Type B pancreatic cell (in vitro differentiated cells): ENCODE measurements at regions not wholly inside any gene's neighbourhood (a gene's known extent, or its start where the extent isn't known, plus 50 kb on each side); places are given as distances from the start of the nearest gene placed in this dataset.

Experiments used
- DNase-seq: peaks from one replicate; pipeline ENCODE4 v3.0.0; 2021; ENCODE audit warnings: mixed read lengths; ENCODE audit not compliant: unreplicated experiment; ENCODE audit errors: extremely low spot score
- H3K27ac Mint-ChIP-seq: 2 replicates; pipeline ENCODE4 v1.8.0; 2021; ENCODE audit warnings: mild to moderate bottlenecking, mixed read lengths
- H3K27me3 Mint-ChIP-seq: 2 replicates; pipeline ENCODE4 v1.8.0; 2021; ENCODE audit warnings: mixed read lengths
- H3K36me3 Mint-ChIP-seq: 2 replicates; pipeline ENCODE4 v1.8.0; 2021; ENCODE audit warnings: mixed read lengths
- H3K4me1 Mint-ChIP-seq: one replicate; pipeline ENCODE4 v1.8.0; 2021; ENCODE audit warnings: mixed read lengths; ENCODE audit not compliant: unreplicated experiment
- H3K4me3 Mint-ChIP-seq: 2 replicates; pipeline ENCODE4 v1.8.0; 2021; ENCODE audit warnings: mild to moderate bottlenecking, mixed read lengths
- H3K9me3 Mint-ChIP-seq: 2 replicates; pipeline ENCODE4 v1.8.0; 2021; ENCODE audit warnings: mixed read lengths
- TF ChIP-seq, protein P1 (sequence below): fragments of 200-600 bp; sonication (generic); conservative IDR thresholded peaks from 2 replicates; pipeline ENCODE4 v1.5.0; 2021; ENCODE audit warnings: antibody characterized with exemption, mild to moderate bottlenecking

DNA sequence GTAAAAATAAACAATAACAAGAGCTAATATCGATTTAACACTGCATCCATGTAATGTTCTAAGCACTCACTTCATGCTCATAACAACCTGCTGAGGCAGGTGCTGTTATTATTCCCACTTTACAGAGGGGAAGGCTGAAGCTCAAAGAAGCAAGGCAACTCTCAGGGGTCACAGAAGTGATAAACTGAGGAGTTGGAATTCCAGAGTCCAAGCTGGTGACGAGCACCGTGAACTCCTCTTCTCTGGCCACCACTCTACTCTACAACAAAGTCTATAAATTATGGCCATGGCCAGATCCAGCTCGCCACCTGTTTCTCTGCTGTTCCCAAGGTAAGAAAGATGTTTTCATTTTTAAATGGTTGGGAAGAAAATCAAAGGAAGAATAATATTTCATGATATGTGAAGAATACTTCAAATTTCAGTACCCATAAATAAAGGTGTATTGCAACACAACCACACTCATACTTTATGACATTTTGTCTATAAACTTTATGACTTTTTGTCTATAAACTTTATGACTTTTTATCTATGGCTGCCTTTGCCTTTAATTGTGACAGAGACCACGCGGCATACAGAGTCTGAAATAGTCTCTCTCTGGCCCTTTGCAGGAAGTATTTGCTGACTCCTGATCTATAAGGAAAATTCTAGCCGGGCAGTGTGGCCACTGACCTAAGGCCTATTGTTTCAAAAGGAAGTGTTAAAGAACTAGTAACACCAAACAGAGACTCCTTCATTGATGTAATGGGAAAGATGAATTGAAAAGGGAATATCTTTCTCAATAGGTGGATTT is 113.2 kb upstream of the KCNG1 start:
- Mint-ChIP-seq H3K27ac (peak overlapping the region; percentile 43), H3K36me3 (peaks cover 10% of the 10 kb centered on the region), H3K9me3 (peaks cover 10% of the 10 kb centered on the region), H3K4me3 (no peak overlapping the region), H3K4me1 (peaks cover 37% of the 10 kb centered on the region), H3K27me3 (no peaks in the 10 kb centered on the region)
- TF ChIP-seq, protein P1, sequence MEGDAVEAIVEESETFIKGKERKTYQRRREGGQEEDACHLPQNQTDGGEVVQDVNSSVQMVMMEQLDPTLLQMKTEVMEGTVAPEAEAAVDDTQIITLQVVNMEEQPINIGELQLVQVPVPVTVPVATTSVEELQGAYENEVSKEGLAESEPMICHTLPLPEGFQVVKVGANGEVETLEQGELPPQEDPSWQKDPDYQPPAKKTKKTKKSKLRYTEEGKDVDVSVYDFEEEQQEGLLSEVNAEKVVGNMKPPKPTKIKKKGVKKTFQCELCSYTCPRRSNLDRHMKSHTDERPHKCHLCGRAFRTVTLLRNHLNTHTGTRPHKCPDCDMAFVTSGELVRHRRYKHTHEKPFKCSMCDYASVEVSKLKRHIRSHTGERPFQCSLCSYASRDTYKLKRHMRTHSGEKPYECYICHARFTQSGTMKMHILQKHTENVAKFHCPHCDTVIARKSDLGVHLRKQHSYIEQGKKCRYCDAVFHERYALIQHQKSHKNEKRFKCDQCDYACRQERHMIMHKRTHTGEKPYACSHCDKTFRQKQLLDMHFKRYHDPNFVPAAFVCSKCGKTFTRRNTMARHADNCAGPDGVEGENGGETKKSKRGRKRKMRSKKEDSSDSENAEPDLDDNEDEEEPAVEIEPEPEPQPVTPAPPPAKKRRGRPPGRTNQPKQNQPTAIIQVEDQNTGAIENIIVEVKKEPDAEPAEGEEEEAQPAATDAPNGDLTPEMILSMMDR: no peak
- DNase-seq: no peak

DNA sequence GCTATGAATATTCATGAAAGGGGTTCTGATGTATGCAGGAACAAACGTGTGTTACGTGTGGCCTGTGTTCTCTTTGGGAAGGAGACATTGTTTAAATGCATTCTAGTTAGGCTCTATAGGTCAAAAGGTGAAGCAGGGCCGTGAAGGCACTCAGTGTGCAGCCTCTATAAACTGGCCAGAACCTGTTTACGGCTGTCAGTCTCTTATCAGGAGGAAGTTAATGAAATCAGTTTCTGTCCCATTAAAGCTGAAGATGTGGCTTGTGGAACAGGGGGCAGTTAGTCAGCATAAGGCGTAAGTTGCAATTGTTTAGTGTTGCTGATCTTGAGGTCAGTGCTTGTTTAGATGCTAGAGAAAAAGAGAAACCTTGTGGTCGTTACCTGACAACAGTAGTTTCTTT is 111.5 kb upstream of the KCNG1 start:
- peaks cover 10% of the 10 kb centered on the region for H3K9me3 Mint-ChIP-seq
- H3K36me3 Mint-ChIP-seq: peaks cover 5% of the 10 kb centered on the region
- H3K27me3 Mint-ChIP-seq: no peaks in the 10 kb centered on the region
- H3K4me3 Mint-ChIP-seq: no peak overlapping the region
- H3K27ac Mint-ChIP-seq: peak overlapping the region; percentile 46
- H3K4me1 Mint-ChIP-seq: peaks cover 32% of the 10 kb centered on the region
- TF ChIP-seq, protein P1: no peak
- no peak for DNase-seq

GRCh38 chr20:51132279-51132678 is 109.4 kb upstream of the KCNG1 start:
- Mint-ChIP-seq H3K36me3 (peaks cover 5% of the 10 kb centered on the region), H3K27ac (no peak overlapping the region), H3K4me3 (no peak overlapping the region), H3K27me3 (no peaks in the 10 kb centered on the region), H3K9me3 (peaks cover 10% of the 10 kb centered on the region), H3K4me1 (peaks cover 31% of the 10 kb centered on the region)
- DNase-seq: no peak
- TF ChIP-seq, protein P1: no peak

DNA sequence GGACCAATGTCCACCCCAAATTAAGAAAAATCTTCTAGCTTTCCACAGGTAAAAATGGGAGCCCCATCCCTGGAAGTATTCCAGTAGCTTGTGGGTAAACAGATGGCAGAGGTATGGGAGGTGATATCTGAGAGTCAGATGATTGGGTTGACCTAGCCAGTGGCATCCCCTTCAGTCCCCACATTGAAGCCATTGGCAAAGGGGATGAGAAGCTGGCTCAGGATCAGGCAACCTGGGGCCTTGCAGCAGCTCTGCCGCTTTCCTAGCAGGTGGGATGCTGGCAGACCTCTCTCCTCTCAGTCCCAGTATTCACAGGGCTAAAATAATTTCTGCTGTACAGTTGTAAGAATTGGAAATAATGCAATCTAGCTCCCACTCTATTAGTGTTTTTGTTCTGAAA is 108.9 kb upstream of the KCNG1 start:
- TF ChIP-seq, protein P1: no peak
- no peak overlapping the region for H3K27ac Mint-ChIP-seq
- H3K36me3 Mint-ChIP-seq: peaks cover 5% of the 10 kb centered on the region
- H3K9me3 Mint-ChIP-seq: peaks cover 10% of the 10 kb centered on the region
- peaks cover 33% of the 10 kb centered on the region for H3K4me1 Mint-ChIP-seq
- H3K4me3 Mint-ChIP-seq: no peak overlapping the region
- DNase-seq: no peak
- H3K27me3 Mint-ChIP-seq: no peaks in the 10 kb centered on the region

GRCh38 chr20:51129147-51129776 is 106.4 kb upstream of the KCNG1 start:
- no peak for DNase-seq
- Mint-ChIP-seq H3K27ac (peak overlapping the region; percentile 90), H3K4me3 (peak overlapping the region; percentile 22), H3K4me1 (peaks cover 38% of the 10 kb centered on the region), H3K36me3 (peaks cover 3% of the 10 kb centered on the region), H3K9me3 (peaks cover 4% of the 10 kb centered on the region), H3K27me3 (no peaks in the 10 kb centered on the region)
- TF ChIP-seq, protein P1: no peak
